ENCODE measurements at regions not wholly inside any gene's neighbourhood (a gene's known extent, or its start where the extent isn't known, plus 50 kb on each side); places are given as distances from the start of the nearest gene placed in this dataset.

- DNase-seq (ENCODE audit: low read depth), result no peak
These were observed 543.1 kb upstream of the RGMA start for GRCh38 chr15:93631958-93632618.

- DNase-seq (ENCODE audit: low read depth), result no peak
These were observed 530.6 kb upstream of the RGMA start for GRCh38 chr15:93619597-93619996.

- DNase-seq (ENCODE audit: low read depth), result no peak
These were observed 528.4 kb upstream of the RGMA start for GRCh38 chr15:93617443-93617842.

- no peak for DNase-seq (ENCODE audit: low read depth)
These were observed 525.5 kb upstream of the RGMA start for GRCh38 chr15:93614386-93615104.

- no peak for DNase-seq (ENCODE audit: low read depth)
These were observed 524.4 kb upstream of the RGMA start for GRCh38 chr15:93613386-93613785.

GRCh38 chr15:93612953-93613352, 523.9 kb upstream of the RGMA start:
- no peak for DNase-seq (ENCODE audit: low read depth)

DNA sequence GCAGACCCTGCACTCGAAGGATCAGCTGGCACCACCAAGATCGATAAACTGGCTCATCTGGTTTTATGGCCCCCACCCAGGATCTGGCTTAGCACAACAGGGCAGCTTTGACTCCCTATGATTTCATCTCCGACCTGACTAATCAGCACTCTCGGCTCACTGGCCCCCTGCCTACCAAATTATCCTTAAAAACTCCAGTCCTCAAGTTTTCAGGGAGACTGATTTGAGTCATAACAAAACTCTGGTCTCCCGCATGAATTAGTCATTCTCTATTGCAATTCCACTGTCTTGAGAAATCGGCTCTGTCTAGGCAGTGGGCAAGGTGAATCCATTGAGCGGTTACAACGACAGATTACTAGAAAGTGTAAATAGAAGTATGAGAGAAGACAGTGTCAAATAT, 521.9 kb upstream of the RGMA start:
- DNase-seq (ENCODE audit: low read depth), result no peak

DNA sequence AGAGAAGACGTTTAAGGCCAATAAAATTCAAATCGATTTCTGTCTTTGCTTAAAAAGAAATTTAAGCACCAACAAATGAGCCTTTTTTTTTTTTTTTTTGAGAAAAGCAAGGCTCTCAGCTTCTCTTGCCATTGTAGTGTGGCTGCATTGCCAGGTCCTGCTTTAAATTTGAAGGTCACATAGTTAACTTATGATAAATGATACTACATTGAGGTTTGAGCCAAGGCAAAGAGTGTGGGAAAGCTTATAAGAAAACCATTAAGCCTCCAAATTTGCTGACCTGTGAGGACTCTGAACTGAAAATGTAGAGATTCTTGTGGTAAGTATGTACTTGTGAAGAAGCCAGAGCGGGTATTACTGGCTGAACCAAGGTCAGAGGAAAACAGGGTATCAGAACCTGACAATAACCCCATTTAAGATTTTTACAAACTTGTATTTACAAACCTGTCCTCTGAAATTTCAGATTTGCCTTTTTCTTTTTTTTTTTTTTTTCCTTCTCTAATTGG, 519.7 kb upstream of the RGMA start:
- DNase-seq (ENCODE audit: low read depth), result no peak

GRCh38 chr15:93603550-93603949, 514.5 kb upstream of the RGMA start:
- DNase-seq (ENCODE audit: low read depth), result no peak

- DNase-seq (ENCODE audit: low read depth), result no peak
These were observed 498.1 kb upstream of the RGMA start for GRCh38 chr15:93587059-93587521.

DNA sequence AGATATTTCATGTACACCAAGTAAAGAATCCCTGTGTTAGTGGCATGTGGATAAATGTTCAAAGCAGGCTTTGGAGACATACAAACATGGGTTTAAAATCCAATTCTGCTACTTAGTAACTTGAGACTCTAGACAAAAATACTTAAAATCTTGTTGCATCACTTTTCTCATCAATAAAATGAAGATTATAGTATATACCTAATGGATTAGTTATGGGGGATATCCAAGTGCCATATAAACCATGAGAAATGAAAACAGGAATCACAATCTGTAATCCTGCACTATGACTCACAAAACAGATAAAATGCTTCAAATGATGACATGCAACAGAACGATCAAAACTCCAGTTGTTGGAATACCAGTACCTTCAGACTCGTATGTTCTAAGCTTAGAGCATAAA, 496.0 kb upstream of the RGMA start:
- no peak for DNase-seq (ENCODE audit: low read depth)

- DNase-seq (ENCODE audit: low read depth), result no peak
These were observed 495.0 kb upstream of the RGMA start for GRCh38 chr15:93583968-93584367.

DNA sequence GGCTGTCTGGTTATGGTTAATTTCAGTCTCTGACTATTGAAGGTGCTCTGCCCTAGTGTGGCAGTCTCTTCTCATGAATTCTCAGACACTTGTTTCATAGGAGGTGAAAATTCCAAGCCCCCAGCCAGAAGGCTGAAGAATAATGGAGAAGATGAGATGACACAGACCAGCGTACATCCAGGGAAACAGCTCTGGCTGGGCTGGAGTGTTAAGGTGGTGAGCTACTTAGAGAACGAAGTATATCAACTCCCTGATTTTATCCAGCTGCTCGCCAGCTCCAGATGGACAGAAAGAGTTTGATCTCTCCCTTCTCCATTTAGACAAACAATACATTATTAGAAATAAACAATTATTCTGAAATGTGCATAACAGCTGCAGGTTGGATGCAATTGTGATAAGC, 494.5 kb upstream of the RGMA start:
- DNase-seq (ENCODE audit: low read depth), result no peak

GRCh38 chr15:93570527-93570926, 481.5 kb upstream of the RGMA start:
- no peak for DNase-seq (ENCODE audit: low read depth)

GRCh38 chr15:93566762-93567161, 477.8 kb upstream of the RGMA start:
- no peak for DNase-seq (ENCODE audit: low read depth)

DNA sequence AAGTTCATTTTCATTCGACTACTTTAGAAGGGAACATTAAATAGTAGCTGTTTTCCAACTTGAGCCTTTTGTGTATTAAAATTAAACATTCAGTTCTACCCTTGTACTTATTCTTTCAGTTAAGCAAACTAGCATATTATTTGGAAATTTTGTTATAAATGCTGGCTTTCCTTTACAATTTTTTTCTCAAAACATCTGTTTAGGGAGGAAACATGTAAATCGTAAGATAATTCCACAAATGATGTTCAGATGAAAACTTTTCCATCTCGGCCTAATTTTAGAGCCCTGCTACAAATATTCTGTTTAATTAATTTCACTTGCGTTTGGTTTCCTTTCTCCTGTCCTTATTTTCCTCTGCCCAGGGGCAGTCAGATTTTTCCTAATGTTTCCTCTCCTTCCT, 476.2 kb upstream of the RGMA start:
- no peak for DNase-seq (ENCODE audit: low read depth)

- no peak for DNase-seq (ENCODE audit: low read depth)
These were observed 474.2 kb upstream of the RGMA start for GRCh38 chr15:93563218-93563617.

GRCh38 chr15:93562395-93563123, 473.5 kb upstream of the RGMA start:
- no peak for DNase-seq (ENCODE audit: low read depth)

GRCh38 chr15:93557696-93558095, 468.7 kb upstream of the RGMA start:
- DNase-seq (ENCODE audit: low read depth), result no peak

DNA sequence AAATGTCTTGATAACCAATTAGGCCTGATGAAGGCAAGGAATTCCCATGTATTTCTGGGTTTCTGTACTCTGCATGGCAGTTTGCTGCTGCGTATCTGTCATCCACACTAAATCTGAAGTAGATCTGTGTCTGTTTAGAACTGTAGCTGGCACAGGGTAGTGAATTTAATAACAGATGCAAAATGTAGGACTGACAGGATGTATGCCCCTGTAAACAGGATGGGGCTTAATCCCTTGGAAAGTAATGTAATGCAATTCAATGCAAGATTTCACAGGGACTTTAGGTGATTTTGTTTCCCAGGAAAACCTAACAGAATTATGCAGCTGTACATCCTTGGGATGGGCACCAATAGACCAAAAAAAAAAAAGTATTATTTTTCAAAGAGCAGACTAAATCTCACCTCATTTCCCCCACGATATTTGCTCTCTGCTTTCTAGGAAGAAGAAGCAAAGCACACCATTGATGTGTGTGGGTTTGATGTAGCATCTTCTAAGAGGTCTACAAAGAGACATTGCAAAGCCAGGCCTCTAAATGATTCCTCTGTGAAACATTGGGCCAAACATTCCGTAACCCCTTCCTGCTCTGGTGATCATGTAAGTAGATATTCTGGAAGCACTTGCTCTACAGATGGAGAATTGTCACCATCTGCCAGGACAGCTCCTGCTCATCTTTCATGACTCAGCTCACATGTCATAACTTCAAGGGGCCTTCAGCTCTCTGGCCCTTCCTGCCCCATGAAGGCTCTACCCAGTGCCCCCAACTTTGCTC, 464.3 kb upstream of the RGMA start:
- no peak for DNase-seq (ENCODE audit: low read depth)

GRCh38 chr15:93543093-93543492, 454.1 kb upstream of the RGMA start:
- DNase-seq (ENCODE audit: low read depth), result no peak

GRCh38 chr15:93527374-93528050, 438.5 kb upstream of the RGMA start:
- DNase-seq (ENCODE audit: low read depth), result no peak
